H9 (cell line): ENCODE measurements at regions not wholly inside any gene's neighbourhood (a gene's known extent, or its start where the extent isn't known, plus 50 kb on each side); places are given as distances from the start of the nearest gene placed in this dataset.

Experiments
- DNase-seq: peaks from one replicate; pipeline ENCODE4 v3.0.0-alpha.2; 2017
- H2AFZ ChIP-seq: one replicate; pipeline ENCODE4 v1.6.1; 2013; ENCODE audit warnings: mild to moderate bottlenecking, low read length, control low read depth, moderate library complexity
- H2AK5ac ChIP-seq: 2 replicates; pipeline ENCODE4 v1.6.1; 2013; ENCODE audit warnings: low read length, control low read depth, mixed read lengths; ENCODE audit not compliant: insufficient read length
- H2BK120ac ChIP-seq: one replicate; pipeline ENCODE4 v1.6.1; 2013; ENCODE audit warnings: low read depth, mild to moderate bottlenecking, low read length, control low read depth, inconsistent platforms; ENCODE audit not compliant: poor library complexity, severe bottlenecking
- H2BK12ac ChIP-seq: 2 replicates; pipeline ENCODE4 v1.6.1; 2013; ENCODE audit warnings: low read length, control low read depth, mixed read lengths, low read depth; ENCODE audit not compliant: insufficient read length
- H2BK15ac ChIP-seq: 2 replicates; pipeline ENCODE4 v1.6.1; 2013; ENCODE audit warnings: low read depth, low read length, control low read depth
- H2BK20ac ChIP-seq: one replicate; pipeline ENCODE4 v1.6.1; 2013; ENCODE audit warnings: low read depth, mild to moderate bottlenecking, low read length, control low read depth, inconsistent platforms; ENCODE audit not compliant: poor library complexity, severe bottlenecking
- H2BK5ac ChIP-seq: 2 replicates; pipeline ENCODE4 v1.6.1; 2013; ENCODE audit warnings: low read length, control low read depth, mixed read lengths; ENCODE audit not compliant: insufficient read length
- H3K14ac ChIP-seq: 2 replicates; pipeline ENCODE4 v1.6.1; 2013; ENCODE audit warnings: low read length, control low read depth; ENCODE audit not compliant: insufficient read depth
- H3K18ac ChIP-seq: 2 replicates; pipeline ENCODE4 v1.6.1; 2013; ENCODE audit warnings: low read depth, mild to moderate bottlenecking, mixed read lengths, low read length, control low read depth; ENCODE audit not compliant: insufficient read length
- H3K23ac ChIP-seq: 2 replicates; pipeline ENCODE4 v1.6.1; 2013; ENCODE audit warnings: low read length, control low read depth, mixed read lengths, low read depth; ENCODE audit not compliant: insufficient read length
- H3K23me2 ChIP-seq: 2 replicates; pipeline ENCODE4 v1.6.1; 2013; ENCODE audit warnings: low read depth, mild to moderate bottlenecking, mixed read lengths, low read length, control low read depth; ENCODE audit not compliant: insufficient read length, poor library complexity, severe bottlenecking
- H3K27ac ChIP-seq: 2 replicates; pipeline ENCODE4 v1.5.1; 2013; ENCODE audit warnings: low read length, control low read depth, mixed read lengths, low read depth; ENCODE audit not compliant: insufficient read length
- H3K27me3 ChIP-seq: 2 replicates; pipeline ENCODE4 v1.6.1; 2013; ENCODE audit warnings: low read length, control low read depth, inconsistent platforms; ENCODE audit not compliant: insufficient read depth
- H3K4ac ChIP-seq: 2 replicates; pipeline ENCODE4 v1.6.1; 2013; ENCODE audit warnings: low read depth, mild to moderate bottlenecking, control low read depth, inconsistent platforms, low read length, moderate library complexity
- H3K4me1 ChIP-seq: 2 replicates; pipeline ENCODE4 v1.6.1; 2013; ENCODE audit warnings: low read length, control low read depth, inconsistent platforms; ENCODE audit not compliant: insufficient read depth
- H3K4me2 ChIP-seq: 2 replicates; pipeline ENCODE4 v1.6.1; 2013; ENCODE audit warnings: low read length, control low read depth, mixed read lengths; ENCODE audit not compliant: insufficient read length, insufficient read depth
- H3K56ac ChIP-seq: 2 replicates; pipeline ENCODE4 v1.6.1; 2013; ENCODE audit warnings: low read depth, mild to moderate bottlenecking, mixed read lengths, low read length, control low read depth; ENCODE audit not compliant: insufficient read length
- H3K79me1 ChIP-seq: 2 replicates; pipeline ENCODE4 v1.6.1; 2013; ENCODE audit warnings: low read depth, mild to moderate bottlenecking, moderate library complexity, low read length, control low read depth, inconsistent platforms; ENCODE audit not compliant: insufficient read depth, poor library complexity, severe bottlenecking
- H3K79me2 ChIP-seq: 2 replicates; pipeline ENCODE4 v1.6.1; 2013; ENCODE audit warnings: low read length, control low read depth, inconsistent platforms; ENCODE audit not compliant: insufficient read depth
- H3K9ac ChIP-seq: 2 replicates; pipeline ENCODE4 v1.6.1; 2013; ENCODE audit warnings: low read length, control low read depth, mixed read lengths; ENCODE audit not compliant: insufficient read length; ENCODE audit errors: extremely low read depth
- H3K9me3 ChIP-seq: one replicate; pipeline ENCODE4 v1.6.1; 2013; ENCODE audit warnings: low read depth, low read length, inconsistent platforms; ENCODE audit not compliant: control insufficient read depth
- H3T11ph ChIP-seq: one replicate; pipeline ENCODE4 v1.6.1; 2013; ENCODE audit warnings: mild to moderate bottlenecking, low read length, control low read depth, inconsistent platforms
- H4K20me1 ChIP-seq: one replicate; pipeline ENCODE4 v1.6.1; 2013; ENCODE audit not compliant: control insufficient read depth, insufficient read length, insufficient read depth
- H4K5ac ChIP-seq: 2 replicates; pipeline ENCODE4 v1.6.1; 2013; ENCODE audit warnings: low read depth, mild to moderate bottlenecking, mixed read lengths, low read length, control low read depth; ENCODE audit not compliant: insufficient read length
- H4K8ac ChIP-seq: replicated peaks from 2 replicates; pipeline ENCODE4 v1.6.1; 2013; ENCODE audit warnings: low read length, control low read depth, mixed read lengths, low read depth; ENCODE audit not compliant: insufficient read length
- H4K91ac ChIP-seq: 2 replicates; pipeline ENCODE4 v1.6.1; 2013; ENCODE audit warnings: low read depth, mild to moderate bottlenecking, moderate library complexity, mixed read lengths, low read length, control low read depth; ENCODE audit not compliant: insufficient read length
- H3K27ac Mint-ChIP-seq, 3 experiments: 2 replicates in 2 of 3; 3 replicates in 1 of 3; pipeline ENCODE4 v1.8.0; 2020 to 2021; ENCODE audit warnings: mixed read lengths in 3 of 3, mild to moderate bottlenecking in 1 of 3, moderate library complexity in 1 of 3
- H3K27me3 Mint-ChIP-seq: 2 replicates; pipeline ENCODE4 v1.8.0; 2021; ENCODE audit warnings: low read depth, mild to moderate bottlenecking, moderate library complexity, mixed read lengths
- H3K36me3 Mint-ChIP-seq, 3 experiments: 2 replicates in 2 of 3; 3 replicates in 1 of 3; pipeline ENCODE4 v1.8.0; 2020 to 2021; ENCODE audit warnings: low read depth in 3 of 3, mixed read lengths in 3 of 3; ENCODE audit not compliant: insufficient read depth in 1 of 3
- H3K4me1 Mint-ChIP-seq, 2 experiments: 2 replicates each; pipeline ENCODE4 v1.8.0; 2020; ENCODE audit warnings: mixed read lengths in 2 of 2
- H3K4me3 Mint-ChIP-seq, 2 experiments: 2 replicates in 1 of 2; 3 replicates in 1 of 2; pipeline ENCODE4 v1.8.0; 2020 to 2021; ENCODE audit warnings: mild to moderate bottlenecking in 2 of 2, mixed read lengths in 2 of 2, moderate library complexity in 1 of 2
- H3K9me3 Mint-ChIP-seq, 2 experiments: 2 replicates in 1 of 2; 3 replicates in 1 of 2; pipeline ENCODE4 v1.8.0; 2020; ENCODE audit warnings: mild to moderate bottlenecking in 2 of 2, mixed read lengths in 2 of 2, moderate library complexity in 1 of 2
- CTCF ChIP-seq: fragments of 200-600 bp; sonication (generic); conservative IDR thresholded peaks from 3 replicates; pipeline ENCODE4 v1.8.0; 2021; ENCODE audit warnings: antibody characterized with exemption, mild to moderate bottlenecking
- WGBS: extraction: QIAGEN DNeasy Blood & Tissue Kit; methylation state at CpG from one replicate; pipeline ENCODE4 v1.1.7; 2013; ENCODE audit warnings: missing lambda C conversion rate, low lambda C conversion rate, mixed read lengths; ENCODE audit not compliant: insufficient read length; ENCODE audit errors: extremely low coverage; 5-methylcytosine and 5-hydroxymethylcytosine counted together

- no peak overlapping the region for H3K9ac ChIP-seq
- H2BK5ac ChIP-seq = no peak overlapping the region
- no peak overlapping the region for H2BK120ac ChIP-seq
- no peak overlapping the region for H3K56ac ChIP-seq
- no peak overlapping the region for H2AFZ ChIP-seq
- no peak overlapping the region for H4K8ac ChIP-seq
- H3K36me3 Mint-ChIP-seq = no peaks in the 10 kb centered on the region
- no peak overlapping the region for H4K91ac ChIP-seq
- H3K23me2 ChIP-seq = no peaks in the 10 kb centered on the region
- no peaks in the 10 kb centered on the region for H3K79me2 ChIP-seq
- no peaks in the 10 kb centered on the region for H3K27me3 ChIP-seq
- no peak overlapping the region for H3K4me3 Mint-ChIP-seq
- no peak overlapping the region for H3K4ac ChIP-seq
- H3T11ph ChIP-seq = no peak overlapping the region
- no peaks in the 10 kb centered on the region for H3K9me3 Mint-ChIP-seq
- no peak overlapping the region for H4K5ac ChIP-seq
- H3K27me3 Mint-ChIP-seq = peaks cover 11% of the 10 kb centered on the region
- TF ChIP-seq CTCF = no peak
- no peak overlapping the region for H3K23ac ChIP-seq
- H2BK15ac ChIP-seq = no peak overlapping the region
- H3K9me3 ChIP-seq = no peaks in the 10 kb centered on the region
- no peak overlapping the region for H3K14ac ChIP-seq
- no peak overlapping the region for H3K27ac Mint-ChIP-seq
- no peak overlapping the region for H3K4me2 ChIP-seq
- H3K4me1 Mint-ChIP-seq = peaks cover under 1 to 2% of the 10 kb centered on the region in 2 experiments; a peak in 3 of 4 replicates
- H2BK12ac ChIP-seq = no peak overlapping the region
- H2BK20ac ChIP-seq = no peak overlapping the region
- no peak overlapping the region for H2AK5ac ChIP-seq
- H3K18ac ChIP-seq = no peak overlapping the region
- DNase-seq = no peak
- H3K4me1 ChIP-seq = no peaks in the 10 kb centered on the region
- H4K20me1 ChIP-seq = no peaks in the 10 kb centered on the region
- H3K27ac ChIP-seq = no peak overlapping the region
- no peaks in the 10 kb centered on the region for H3K79me1 ChIP-seq
- WGBS = no CpG with 5 or more reads among the region's 7 CpGs
Observed at GRCh38 chr11:19463976-19464375, 223.2 kb upstream of the E2F8 start.
